Amniotic epithelial cell (primary cell): ENCODE measurements at regions not wholly inside any gene's neighbourhood (a gene's known extent, or its start where the extent isn't known, plus 50 kb on each side); places are given as distances from the start of the nearest gene placed in this dataset.

Experiments
- DNase-seq: peaks from one replicate; pipeline ENCODE4 v3.0.0-alpha.2; 2010; ENCODE audit warnings: low read depth

- DNase-seq = no peak
These were observed 207.3 kb downstream of the BMP7 start for GRCh38 chr20:57059055-57059596.

- no peak for DNase-seq
These were observed 205.9 kb downstream of the BMP7 start for GRCh38 chr20:57060407-57061050.

GRCh38 chr20:57061051-57061900 is 205.2 kb downstream of the BMP7 start:
- no peak for DNase-seq

- DNase-seq = no peak
These were observed 204.2 kb downstream of the BMP7 start for GRCh38 chr20:57062241-57062640.

- no peak for DNase-seq
These were observed 203.7 kb downstream of the BMP7 start for GRCh38 chr20:57062696-57063270.

- DNase-seq = no peak
These were observed 201.6 kb downstream of the BMP7 start for GRCh38 chr20:57064836-57065235.

- DNase-seq = no peak
These were observed 200.8 kb downstream of the BMP7 start for GRCh38 chr20:57065646-57066045.

- no peak for DNase-seq
These were observed 200.1 kb downstream of the BMP7 start for GRCh38 chr20:57066126-57066900.

- no peak for DNase-seq
These were observed 197.0 kb downstream of the BMP7 start for GRCh38 chr20:57069442-57069841.

- DNase-seq = no peak
These were observed 196.1 kb downstream of the BMP7 start for GRCh38 chr20:57070296-57070695.

GRCh38 chr20:57071283-57071731 is 195.1 kb downstream of the BMP7 start:
- DNase-seq = no peak

GRCh38 chr20:57071954-57072583 is 194.4 kb downstream of the BMP7 start:
- DNase-seq = no peak

GRCh38 chr20:57073402-57073801 is 193.0 kb downstream of the BMP7 start:
- no peak for DNase-seq

- DNase-seq = no peak
These were observed 192.1 kb downstream of the BMP7 start for GRCh38 chr20:57074386-57074785.

GRCh38 chr20:57075181-57075580 is 191.3 kb downstream of the BMP7 start:
- DNase-seq = no peak

GRCh38 chr20:57075603-57076002 is 190.8 kb downstream of the BMP7 start:
- DNase-seq = no peak

- DNase-seq = peak; percentile 24
These were observed 190.2 kb downstream of the BMP7 start for GRCh38 chr20:57076152-57076652.

- no peak for DNase-seq
These were observed 189.5 kb downstream of the BMP7 start for GRCh38 chr20:57076951-57077350.

GRCh38 chr20:57078116-57078515 is 188.3 kb downstream of the BMP7 start:
- DNase-seq = no peak

- DNase-seq = no peak
These were observed 187.1 kb downstream of the BMP7 start for GRCh38 chr20:57079031-57080005.
